Fibroblast of pulmonary artery (primary cell): ENCODE measurements at regions not wholly inside any gene's neighbourhood (a gene's known extent, or its start where the extent isn't known, plus 50 kb on each side); places are given as distances from the start of the nearest gene placed in this dataset.

Experiments used
- DNase-seq: peaks from one replicate; pipeline ENCODE4 v3.0.0-alpha.2; 2010; ENCODE audit warnings: low read depth
- H3K4me3 ChIP-seq: replicated peaks from 2 replicates; pipeline ENCODE4 v1.5.1; 2011; ENCODE audit warnings: low read depth, mild to moderate bottlenecking, control low read depth, low read length, moderate library complexity
- CTCF ChIP-seq: IDR thresholded peaks from 2 replicates; pipeline ENCODE4 v1.5.1; 2011; ENCODE audit warnings: mild to moderate bottlenecking, control low read depth, low read length, inconsistent platforms; ENCODE audit errors: missing control alignments

GRCh38 chr7:94100723-94101345, 96.7 kb upstream of the BET1 start:
- no peak for TF ChIP-seq CTCF
- no peak for DNase-seq
- no peak overlapping the region for H3K4me3 ChIP-seq

- no peak for TF ChIP-seq CTCF
- DNase-seq = no peak
Measured at GRCh38 chr7:94104301-94104700, 100.1 kb upstream of the BET1 start.

DNA sequence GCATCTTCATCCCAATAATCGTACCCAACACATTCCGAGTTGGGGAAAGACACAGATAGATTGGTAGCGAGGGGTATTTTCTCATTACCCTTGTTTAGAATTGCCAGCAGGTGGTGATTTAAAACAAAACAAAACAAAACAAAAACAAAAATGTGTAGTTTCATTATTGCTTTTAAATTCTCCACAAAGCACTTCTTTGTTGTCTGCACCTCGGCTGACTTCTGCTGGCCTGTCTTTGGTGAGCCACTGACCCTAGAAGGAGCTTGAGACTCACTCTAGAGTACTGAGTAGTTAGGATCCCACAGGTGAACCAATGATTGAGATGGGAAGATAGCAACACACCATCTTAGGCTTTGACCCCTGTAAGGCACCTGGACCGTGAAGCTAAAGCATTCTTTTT, 105.4 kb upstream of the BET1 start:
- DNase-seq = no peak
- H3K4me3 ChIP-seq = no peak overlapping the region
- no peak for TF ChIP-seq CTCF

More at GRCh38 chr7:94104301-94104700, 100.1 kb upstream of the BET1 start:
- no peak overlapping the region for H3K4me3 ChIP-seq

DNA sequence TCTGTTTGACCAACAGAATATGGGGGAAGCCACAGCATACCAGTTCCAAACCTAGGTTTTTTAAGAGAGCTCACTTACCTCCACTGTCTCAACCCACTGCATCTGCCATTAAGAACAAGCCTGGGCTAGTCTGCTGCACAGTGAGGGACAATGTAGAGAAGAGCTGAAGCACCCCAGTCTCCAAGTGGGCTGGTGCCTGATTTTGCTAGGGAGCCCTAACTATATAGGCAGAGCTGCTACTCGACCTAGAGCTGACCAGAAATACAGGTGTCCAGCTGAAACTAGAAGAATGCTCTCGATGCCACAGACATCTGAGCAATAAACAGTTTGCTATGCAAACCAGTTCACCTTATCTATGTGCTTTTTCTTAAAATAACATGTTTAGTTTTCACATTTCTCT, 106.9 kb upstream of the BET1 start:
- TF ChIP-seq CTCF = no peak
- no peak for DNase-seq
- no peak overlapping the region for H3K4me3 ChIP-seq

GRCh38 chr7:94115316-94115715, 111.2 kb upstream of the BET1 start:
- peak; percentile 55 for DNase-seq
- TF ChIP-seq CTCF = no peak
- H3K4me3 ChIP-seq = no peak overlapping the region

- TF ChIP-seq CTCF = no peak
- DNase-seq = no peak
- H3K4me3 ChIP-seq = no peak overlapping the region
Measured at GRCh38 chr7:94123136-94123535, 119.0 kb upstream of the BET1 start.

DNA sequence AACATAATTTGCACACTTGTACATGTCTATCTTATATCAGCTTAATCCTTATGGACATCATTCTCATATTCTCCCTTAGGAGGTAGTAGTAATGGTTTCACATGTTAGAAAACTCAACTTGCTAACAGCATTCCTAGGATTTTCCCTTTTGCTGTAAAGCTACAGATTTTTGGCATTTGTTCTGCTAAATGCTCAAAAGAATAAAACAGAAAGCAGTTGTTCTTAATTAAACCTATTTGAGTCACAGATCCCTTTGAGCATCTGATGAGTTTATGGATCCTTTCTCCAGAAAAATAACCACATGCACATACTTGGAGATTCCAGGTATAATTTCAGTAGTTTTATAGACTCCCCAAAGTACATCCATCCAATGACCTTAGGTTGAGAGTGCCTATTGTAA, 122.9 kb upstream of the BET1 start:
- TF ChIP-seq CTCF = no peak
- DNase-seq = no peak
- no peak overlapping the region for H3K4me3 ChIP-seq
